ENCODE measurements at regions not wholly inside any gene's neighbourhood (a gene's known extent, or its start where the extent isn't known, plus 50 kb on each side); places are given as distances from the start of the nearest gene placed in this dataset.

GRCh38 chr4:12658146-12658545 is 826.0 kb downstream of the RAB28 start:
- TF ChIP-seq, protein P1, sequence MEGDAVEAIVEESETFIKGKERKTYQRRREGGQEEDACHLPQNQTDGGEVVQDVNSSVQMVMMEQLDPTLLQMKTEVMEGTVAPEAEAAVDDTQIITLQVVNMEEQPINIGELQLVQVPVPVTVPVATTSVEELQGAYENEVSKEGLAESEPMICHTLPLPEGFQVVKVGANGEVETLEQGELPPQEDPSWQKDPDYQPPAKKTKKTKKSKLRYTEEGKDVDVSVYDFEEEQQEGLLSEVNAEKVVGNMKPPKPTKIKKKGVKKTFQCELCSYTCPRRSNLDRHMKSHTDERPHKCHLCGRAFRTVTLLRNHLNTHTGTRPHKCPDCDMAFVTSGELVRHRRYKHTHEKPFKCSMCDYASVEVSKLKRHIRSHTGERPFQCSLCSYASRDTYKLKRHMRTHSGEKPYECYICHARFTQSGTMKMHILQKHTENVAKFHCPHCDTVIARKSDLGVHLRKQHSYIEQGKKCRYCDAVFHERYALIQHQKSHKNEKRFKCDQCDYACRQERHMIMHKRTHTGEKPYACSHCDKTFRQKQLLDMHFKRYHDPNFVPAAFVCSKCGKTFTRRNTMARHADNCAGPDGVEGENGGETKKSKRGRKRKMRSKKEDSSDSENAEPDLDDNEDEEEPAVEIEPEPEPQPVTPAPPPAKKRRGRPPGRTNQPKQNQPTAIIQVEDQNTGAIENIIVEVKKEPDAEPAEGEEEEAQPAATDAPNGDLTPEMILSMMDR (IDR thresholded peaks at IDR 0.05; ENCODE audit: low read depth, low read length): no peak
- no peak for DNase-seq (ENCODE audit: extremely low read depth, low read depth)

DNA sequence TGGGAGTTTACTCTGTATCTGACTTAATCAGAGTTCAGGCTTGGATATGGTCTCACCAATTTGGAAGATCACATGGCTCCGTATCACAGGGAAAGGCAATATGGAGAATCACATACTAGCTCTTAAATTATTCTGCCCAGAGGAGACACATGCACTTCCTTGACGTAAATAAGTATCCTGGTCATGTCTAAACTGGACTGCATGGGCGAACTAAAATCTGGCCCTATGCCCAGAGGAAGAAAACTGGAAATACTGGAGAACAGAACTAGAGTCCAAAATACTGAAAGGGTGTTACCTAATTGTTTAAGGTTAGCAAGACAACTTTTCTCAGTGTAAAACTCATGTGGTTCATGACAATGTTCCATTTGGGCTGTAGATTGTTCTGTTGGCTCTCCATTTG is 832.3 kb downstream of the RAB28 start:
- TF ChIP-seq, protein P1 (IDR thresholded peaks at IDR 0.05; ENCODE audit: low read depth, low read length): no peak
- DNase-seq (ENCODE audit: extremely low read depth, low read depth): no peak

DNA sequence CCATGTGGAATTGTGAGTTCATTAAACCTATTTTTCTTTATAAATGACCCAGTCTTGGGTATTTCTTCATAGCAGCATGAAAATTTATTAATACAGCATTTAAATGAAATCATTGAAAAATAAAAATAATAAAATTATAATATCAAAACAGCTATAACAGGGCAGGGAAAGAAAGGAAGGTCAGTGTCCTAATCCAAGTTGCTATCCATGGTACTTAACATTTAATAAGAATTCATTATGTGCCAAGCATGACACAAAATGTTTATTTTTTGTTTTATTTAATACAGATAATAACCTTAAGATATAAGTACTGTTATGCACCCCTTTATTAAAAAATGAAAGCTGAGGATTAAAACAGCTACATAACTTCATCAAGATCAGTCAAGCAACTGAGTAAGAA is 838.4 kb downstream of the RAB28 start:
- TF ChIP-seq, protein P1 (IDR thresholded peaks at IDR 0.05; ENCODE audit: low read depth, low read length): no peak
- no peak for DNase-seq (ENCODE audit: extremely low read depth, low read depth)

- DNase-seq (ENCODE audit: extremely low read depth, low read depth): no peak
- TF ChIP-seq, protein P1 (IDR thresholded peaks at IDR 0.05; ENCODE audit: low read depth, low read length): no peak
Measured at GRCh38 chr4:12644261-12644660, 839.9 kb downstream of the RAB28 start.

GRCh38 chr4:12636191-12636590 is 847.9 kb downstream of the RAB28 start:
- no peak for DNase-seq (ENCODE audit: extremely low read depth, low read depth)
- TF ChIP-seq, protein P1 (IDR thresholded peaks at IDR 0.05; ENCODE audit: low read depth, low read length): no peak

DNA sequence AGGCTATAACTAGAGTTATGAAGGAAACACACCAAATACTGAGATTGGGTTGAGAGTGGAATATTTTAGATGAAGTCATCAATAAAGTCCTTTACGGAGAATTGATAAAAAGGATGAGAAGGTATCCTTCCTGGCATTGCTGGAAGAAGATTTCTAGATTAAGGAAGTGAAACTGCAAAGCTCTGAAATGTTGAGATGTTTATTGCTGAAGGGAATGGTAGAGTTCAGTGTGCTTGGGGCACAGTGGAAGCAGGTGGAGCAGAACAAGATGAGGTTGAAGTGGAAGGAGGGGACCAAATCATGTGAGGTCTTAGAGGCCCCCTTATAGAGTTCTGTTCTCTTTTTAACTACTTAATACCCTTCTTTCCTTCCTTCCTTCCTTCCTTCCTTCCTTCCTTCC is 848.5 kb downstream of the RAB28 start:
- no peak for DNase-seq (ENCODE audit: extremely low read depth, low read depth)
- TF ChIP-seq, protein P1 (IDR thresholded peaks at IDR 0.05; ENCODE audit: low read depth, low read length): no peak

GRCh38 chr4:12633053-12633651 is 851.0 kb downstream of the RAB28 start:
- DNase-seq (ENCODE audit: extremely low read depth, low read depth): peak; percentile 0
- TF ChIP-seq, protein P1 (IDR thresholded peaks at IDR 0.05; ENCODE audit: low read depth, low read length): peak; percentile 77
